ENCODE measurements at regions not wholly inside any gene's neighbourhood (a gene's known extent, or its start where the extent isn't known, plus 50 kb on each side); places are given as distances from the start of the nearest gene placed in this dataset.

GRCh38 chr17:63316100-63316499 is 130.0 kb downstream of the CYB561 start:
- H3K4me3 ChIP-seq (ENCODE audit: low read depth, low read length), result no peak overlapping the region
- TF ChIP-seq, protein P1, sequence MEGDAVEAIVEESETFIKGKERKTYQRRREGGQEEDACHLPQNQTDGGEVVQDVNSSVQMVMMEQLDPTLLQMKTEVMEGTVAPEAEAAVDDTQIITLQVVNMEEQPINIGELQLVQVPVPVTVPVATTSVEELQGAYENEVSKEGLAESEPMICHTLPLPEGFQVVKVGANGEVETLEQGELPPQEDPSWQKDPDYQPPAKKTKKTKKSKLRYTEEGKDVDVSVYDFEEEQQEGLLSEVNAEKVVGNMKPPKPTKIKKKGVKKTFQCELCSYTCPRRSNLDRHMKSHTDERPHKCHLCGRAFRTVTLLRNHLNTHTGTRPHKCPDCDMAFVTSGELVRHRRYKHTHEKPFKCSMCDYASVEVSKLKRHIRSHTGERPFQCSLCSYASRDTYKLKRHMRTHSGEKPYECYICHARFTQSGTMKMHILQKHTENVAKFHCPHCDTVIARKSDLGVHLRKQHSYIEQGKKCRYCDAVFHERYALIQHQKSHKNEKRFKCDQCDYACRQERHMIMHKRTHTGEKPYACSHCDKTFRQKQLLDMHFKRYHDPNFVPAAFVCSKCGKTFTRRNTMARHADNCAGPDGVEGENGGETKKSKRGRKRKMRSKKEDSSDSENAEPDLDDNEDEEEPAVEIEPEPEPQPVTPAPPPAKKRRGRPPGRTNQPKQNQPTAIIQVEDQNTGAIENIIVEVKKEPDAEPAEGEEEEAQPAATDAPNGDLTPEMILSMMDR (IDR thresholded peaks at IDR 0.05; ENCODE audit: low read depth, low read length), result no peak

DNA sequence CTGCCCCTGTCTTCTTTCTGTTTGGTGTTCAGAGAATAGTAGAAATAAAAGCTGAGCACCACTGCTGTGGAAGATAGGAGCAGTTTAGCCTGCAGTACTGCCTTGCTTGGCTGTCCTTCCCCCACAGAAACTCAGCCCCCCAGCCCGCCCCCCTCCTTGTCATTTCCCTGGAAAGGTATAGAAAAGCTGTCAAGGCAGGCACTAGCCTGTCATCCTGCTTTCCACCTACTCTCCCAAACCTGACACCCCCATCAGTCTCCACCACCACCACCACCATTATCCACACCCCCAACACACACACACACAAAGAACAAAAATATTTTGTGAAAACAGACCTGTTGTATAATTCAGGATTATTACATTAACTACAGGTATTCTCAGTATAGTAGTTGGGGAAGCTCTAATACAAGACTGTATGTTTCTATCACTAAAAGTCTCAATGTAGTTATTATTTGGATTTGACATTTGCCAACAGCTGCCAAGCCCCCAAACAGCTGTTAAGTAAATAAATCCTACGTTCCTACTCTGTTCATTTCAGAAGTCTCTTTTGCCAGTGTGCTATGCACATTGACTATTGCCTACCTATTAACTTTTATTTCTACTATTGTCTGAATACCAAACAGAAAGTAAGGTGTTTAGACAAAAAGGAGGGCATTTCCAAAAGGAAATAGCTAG is 128.8 kb downstream of the CYB561 start:
- H3K4me3 ChIP-seq (ENCODE audit: low read depth, low read length), result no peak overlapping the region
- TF ChIP-seq, protein P1 (IDR thresholded peaks at IDR 0.05; ENCODE audit: low read depth, low read length), result no peak

- TF ChIP-seq, protein P1 (IDR thresholded peaks at IDR 0.05; ENCODE audit: low read depth, low read length), result no peak
These were observed 120.3 kb downstream of the CYB561 start for GRCh38 chr17:63325808-63326207.

GRCh38 chr17:63329876-63330275 is 116.2 kb downstream of the CYB561 start:
- TF ChIP-seq, protein P1 (IDR thresholded peaks at IDR 0.05; ENCODE audit: low read depth, low read length), result no peak
- no peak overlapping the region for H3K4me3 ChIP-seq (ENCODE audit: low read depth, low read length)

More at GRCh38 chr17:63325808-63326207, 120.3 kb downstream of the CYB561 start:
- no peak overlapping the region for H3K4me3 ChIP-seq (ENCODE audit: low read depth, low read length)

DNA sequence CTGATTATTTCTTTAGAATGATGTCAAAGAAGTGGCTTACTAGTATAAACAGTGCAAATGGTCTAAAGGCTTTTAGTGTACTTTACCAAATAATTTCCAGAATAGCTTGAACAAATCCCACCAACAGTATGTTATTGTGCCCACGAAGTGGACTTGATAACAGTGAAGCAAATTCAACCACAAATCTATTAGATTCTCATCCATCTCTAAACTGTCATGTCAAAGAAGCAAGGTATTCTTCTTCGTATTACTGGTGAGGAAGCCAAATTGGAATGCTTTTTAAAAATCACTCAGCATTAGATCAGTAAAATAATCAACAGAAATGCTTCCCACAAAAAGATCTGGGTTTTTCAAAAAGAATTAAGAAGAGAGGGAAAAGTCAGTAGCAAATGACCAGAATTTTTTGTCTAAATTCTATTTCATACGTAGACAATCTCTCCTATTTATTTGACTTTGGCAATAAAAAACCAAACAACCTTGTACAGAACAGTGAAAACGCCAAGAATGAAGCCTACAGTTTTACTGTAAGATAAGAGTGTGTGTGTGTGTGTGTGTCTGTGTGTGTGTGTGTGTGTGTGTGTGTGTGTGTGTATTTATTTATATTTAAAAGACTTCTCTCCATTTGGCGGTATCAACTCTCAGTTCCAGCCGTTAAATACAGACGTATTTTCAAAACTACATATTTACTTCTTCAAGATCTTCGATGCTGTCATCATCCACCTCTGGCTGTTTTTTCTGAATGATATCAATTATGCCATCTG is 114.6 kb downstream of the CYB561 start:
- TF ChIP-seq, protein P1 (IDR thresholded peaks at IDR 0.05; ENCODE audit: low read depth, low read length), result no peak
- H3K4me3 ChIP-seq (ENCODE audit: low read depth, low read length), result no peak overlapping the region

DNA sequence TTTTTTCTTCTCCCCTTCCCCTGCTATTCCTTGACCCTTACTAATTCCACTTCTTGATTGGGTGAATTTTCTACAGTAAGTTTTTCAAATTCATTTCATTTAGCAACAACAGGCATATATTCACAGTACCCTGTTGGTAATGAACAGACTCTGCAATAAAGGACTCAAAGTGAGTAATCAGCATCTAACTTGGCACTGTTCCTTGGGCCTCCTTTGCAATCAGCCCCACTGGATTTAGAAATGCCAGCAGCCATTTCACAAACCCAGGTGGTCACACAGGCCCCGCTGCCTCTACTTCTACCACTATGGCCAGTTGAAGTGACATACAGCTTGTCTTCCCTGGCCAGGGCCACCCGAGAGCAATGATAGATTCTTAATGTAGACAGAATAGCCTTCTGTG is 113.8 kb downstream of the CYB561 start:
- H3K4me3 ChIP-seq (ENCODE audit: low read depth, low read length), result no peak overlapping the region
- TF ChIP-seq, protein P1 (IDR thresholded peaks at IDR 0.05; ENCODE audit: low read depth, low read length), result no peak

GRCh38 chr17:63333869-63334268 is 112.2 kb downstream of the CYB561 start:
- H3K4me3 ChIP-seq (ENCODE audit: low read depth, low read length), result no peak overlapping the region

More at GRCh38 chr17:63333869-63334268, 112.2 kb downstream of the CYB561 start:
- TF ChIP-seq, protein P1 (IDR thresholded peaks at IDR 0.05; ENCODE audit: low read depth, low read length), result no peak

All from WI38 (cell line).